Panc1 (cell line): ENCODE measurements at regions not wholly inside any gene's neighbourhood (a gene's known extent, or its start where the extent isn't known, plus 50 kb on each side); places are given as distances from the start of the nearest gene placed in this dataset.

Experiments used
- ATAC-seq: fragments of 200-7000 bp; cut with Tn5 transposase; 2 replicates; pipeline ENCODE4 v1.9.1; 2020; ENCODE audit warnings: mild to moderate bottlenecking, moderate library complexity
- BruUV-seq: library from RNA; stranded (reverse); fragments of 400-500 nt; replicated peaks from 2 replicates; lab custom pipeline; 2021; lab: Mats Ljungman, UMichigan
- CTCF ChIA-PET: fragments of 300-600 bp; sonication (Branson Sonifier 250); formaldehyde crosslinking; loops from one replicate; lab custom pipeline; 2022; ENCODE audit warnings: antibody characterized with exemption; lab: Charles Lee
- POLR2A ChIA-PET: fragments of 300-600 bp; sonication (Branson Sonifier 250); formaldehyde crosslinking; loops from one replicate; lab custom pipeline; 2022; ENCODE audit warnings: antibody characterized with exemption; lab: Charles Lee
- DNase-seq: peaks from one replicate; pipeline ENCODE4 v3.0.0-alpha.2; 2010; ENCODE audit warnings: low read depth, low spot score
- H3K27ac ChIP-seq: 2 replicates; pipeline ENCODE4 v1.5.1; 2011; ENCODE audit warnings: mild to moderate bottlenecking, low read length, inconsistent platforms
- H3K27me3 ChIP-seq: fragments of 200-500 bp; sonication (Bioruptor generic); 2 replicates; pipeline ENCODE4 v1.6.0; 2014; ENCODE audit warnings: low read length, inconsistent platforms; ENCODE audit not compliant: control insufficient read depth, insufficient read depth
- H3K36me3 ChIP-seq: fragments of 200-500 bp; sonication (Bioruptor generic); 2 replicates; pipeline ENCODE4 v1.5.1; 2014; ENCODE audit warnings: inconsistent platforms, mild to moderate bottlenecking, low read length, moderate library complexity; ENCODE audit not compliant: control insufficient read depth, insufficient read depth
- H3K4me1 ChIP-seq: 2 replicates; pipeline ENCODE4 v1.5.1; 2011; ENCODE audit warnings: inconsistent platforms, mild to moderate bottlenecking, low read length, moderate library complexity; ENCODE audit not compliant: control insufficient read depth, insufficient read depth
- H3K4me3 ChIP-seq, 2 experiments: 2 replicates each; pipeline ENCODE4 v1.5.1; 2011 to 2012; ENCODE audit warnings: low read depth in 2 of 2, low read length in 2 of 2, mild to moderate bottlenecking in 2 of 2, inconsistent platforms in 1 of 2, moderate library complexity in 1 of 2
- H3K9me3 ChIP-seq: fragments of 200-500 bp; sonication (Bioruptor generic); 2 replicates; pipeline ENCODE4 v1.5.1; 2014; ENCODE audit warnings: low read depth, mild to moderate bottlenecking, inconsistent platforms, low read length, moderate library complexity; ENCODE audit not compliant: control insufficient read depth, insufficient read depth
- CTCF ChIP-seq: fragments of 450-650 bp; IDR thresholded peaks from 2 replicates; pipeline ENCODE4 v1.5.1; 2017; ENCODE audit warnings: mild to moderate bottlenecking
- POLR2AphosphoS5 ChIP-seq: IDR thresholded peaks from 2 replicates; pipeline ENCODE4 v1.6.1; 2012; ENCODE audit warnings: mild to moderate bottlenecking, low read depth, low read length, moderate library complexity
- REST ChIP-seq, 2 experiments: IDR thresholded peaks; 2 replicates each; pipeline ENCODE4 v1.6.1; 2011 to 2012; ENCODE audit warnings: low read depth in 2 of 2, control low read depth in 1 of 2, low read length in 1 of 2, mild to moderate bottlenecking in 1 of 2, moderate library complexity in 1 of 2; ENCODE audit not compliant: insufficient read depth in 1 of 2
- SIN3A ChIP-seq: IDR thresholded peaks from 2 replicates; pipeline ENCODE4 v1.6.1; 2012; ENCODE audit warnings: low read depth, mild to moderate bottlenecking, low read length, moderate library complexity, borderline replicate concordance; ENCODE audit not compliant: insufficient read depth
- TCF7L2 ChIP-seq: IDR thresholded peaks from 2 replicates; pipeline ENCODE4 v1.6.1; 2011; ENCODE audit warnings: mild to moderate bottlenecking, low read depth, low read length, inconsistent platforms
- in situ Hi-C: cut with HindIII; loops from 2 replicates; pipeline ENCODE4 v1.10.0; 2016; ENCODE audit warnings: low sequenced_read_pairs, low pct_unique_long_range_greater_than_20kb
- intact Hi-C: fragments of 100-400 bp; cut with micrococcal nuclease; formaldehyde crosslinking; loops from one replicate; pipeline ENCODE4 v1.10.0; 2022; ENCODE audit not compliant: unreplicated experiment

GRCh38 chrX:14193547-14193946 is 163.9 kb upstream of the GEMIN8 start:
- Histone ChIP-seq H3K4me3 (no peak overlapping the region), H3K27ac (no peak overlapping the region), H3K9me3 (no peaks in the 10 kb centered on the region), H3K27me3 (no peaks in the 10 kb centered on the region), H3K4me1 (no peaks in the 10 kb centered on the region), H3K36me3 (no peaks in the 10 kb centered on the region)
- TF ChIP-seq REST (IDR thresholded peaks at IDR 0.05; ENCODE audit: insufficient read depth in 1 of 2, low read depth in 2 of 2, low read length in 1 of 2) (no peak), CTCF (no peak), POLR2AphosphoS5 (no peak), SIN3A (no peak), TCF7L2 (no peak)
- in situ Hi-C loops = no loop called here
- ChIA-PET POLR2A (no interaction called here), CTCF (no interaction called here)
- DNase-seq = no peak
- no TSS peak for BruUV-seq
- intact Hi-C loops = no loop called here
- no peak for ATAC-seq

GRCh38 chrX:14173873-14174272 is 144.2 kb upstream of the GEMIN8 start:
- TF ChIP-seq CTCF (no peak), TCF7L2 (no peak), REST (IDR thresholded peaks at IDR 0.05; ENCODE audit: insufficient read depth in 1 of 2, low read depth in 2 of 2, low read length in 1 of 2) (no peak), POLR2AphosphoS5 (no peak), SIN3A (no peak)
- H3K4me1 ChIP-seq = no peaks in the 10 kb centered on the region
- in situ Hi-C loops = no loop called here
- BruUV-seq = no TSS peak
- no peaks in the 10 kb centered on the region for H3K27me3 ChIP-seq
- ChIA-PET CTCF (no interaction called here), POLR2A (no interaction called here)
- no peak for DNase-seq
- no peak for ATAC-seq
- H3K27ac ChIP-seq = no peak overlapping the region
- intact Hi-C loops = no loop called here
- H3K4me3 ChIP-seq = no peak overlapping the region
- H3K9me3 ChIP-seq = no peaks in the 10 kb centered on the region
- H3K36me3 ChIP-seq = no peaks in the 10 kb centered on the region
